ENCODE measurements at regions not wholly inside any gene's neighbourhood (a gene's known extent, or its start where the extent isn't known, plus 50 kb on each side); places are given as distances from the start of the nearest gene placed in this dataset.
"Not testable (repeated sequence)": the region's sequence is repeated elsewhere in the genome, so short reads cannot be mapped to it uniquely, and the experiment has no call there.

- not testable (repeated sequence) for DNase-seq
Measured at GRCh38 chr13:90734497-90734896, 613.0 kb upstream of the MIR17HG start.

- no peak for DNase-seq
Measured at GRCh38 chr13:90738881-90739280, 608.6 kb upstream of the MIR17HG start.

- DNase-seq: no peak
Measured at GRCh38 chr13:90740099-90740498, 607.4 kb upstream of the MIR17HG start.

- no peak for DNase-seq
Measured at GRCh38 chr13:90742381-90742780, 605.1 kb upstream of the MIR17HG start.

DNA sequence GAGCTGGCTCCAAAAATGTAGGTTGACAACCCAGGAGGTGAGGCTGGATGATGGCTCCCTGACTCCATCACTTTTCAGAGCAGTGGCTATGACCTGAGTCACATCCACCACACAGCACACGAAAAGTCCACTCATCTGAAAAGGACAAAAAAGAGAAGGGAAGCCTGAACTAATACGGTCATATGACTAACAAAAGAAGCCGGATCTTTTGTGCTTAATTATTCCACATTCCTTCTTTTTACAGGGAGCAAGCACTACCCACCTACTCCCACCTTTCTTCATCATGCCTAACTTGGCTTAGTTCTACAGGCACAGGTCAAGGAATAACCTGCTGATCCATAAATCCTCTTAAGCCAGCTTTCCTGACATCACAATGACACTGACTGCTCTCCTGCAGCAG lies 601.3 kb upstream of the MIR17HG start:
- no peak for DNase-seq

GRCh38 chr13:90750021-90750420 lies 597.5 kb upstream of the MIR17HG start:
- no peak for DNase-seq

GRCh38 chr13:90751026-90751425 lies 596.5 kb upstream of the MIR17HG start:
- DNase-seq: no peak

DNA sequence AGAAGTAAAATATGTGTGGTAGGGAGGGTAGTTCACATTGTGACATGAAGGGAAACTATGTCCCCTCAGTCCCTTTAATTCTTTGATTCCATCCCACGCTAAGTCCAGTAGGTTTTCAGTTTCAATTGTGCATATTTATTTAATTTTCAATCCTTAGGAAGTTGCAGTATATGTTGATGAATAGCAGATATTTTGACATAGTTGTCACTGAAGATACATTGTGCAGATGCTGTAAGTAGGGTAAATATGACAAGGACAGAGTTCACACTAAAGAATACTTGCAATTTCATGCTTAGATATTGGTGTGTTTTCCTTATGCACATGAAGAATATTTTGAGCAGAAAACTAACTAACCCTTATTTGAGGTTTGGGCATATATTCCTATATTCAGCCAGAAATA lies 595.4 kb upstream of the MIR17HG start:
- no peak for DNase-seq

GRCh38 chr13:90757127-90757680 lies 590.3 kb upstream of the MIR17HG start:
- DNase-seq: no peak

DNA sequence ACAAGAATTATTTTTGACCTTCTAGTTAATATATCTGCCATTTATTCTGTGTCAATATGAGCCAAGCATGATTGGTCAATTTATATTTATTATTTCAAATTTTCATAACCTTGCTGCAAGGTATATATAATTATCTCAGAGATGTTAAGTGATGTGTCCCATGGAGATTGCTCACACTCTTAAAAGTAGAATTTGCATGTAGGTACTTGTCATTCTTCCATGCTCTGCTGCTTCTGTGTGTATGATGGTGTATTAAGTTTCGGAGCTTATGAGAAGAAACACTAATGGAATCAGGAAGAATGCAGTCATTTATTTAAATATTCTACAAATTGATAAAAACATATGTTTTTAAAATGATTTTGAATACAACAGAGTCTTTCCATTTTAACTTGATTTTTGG lies 586.8 kb upstream of the MIR17HG start:
- DNase-seq: no peak

GRCh38 chr13:90763476-90764150 lies 583.9 kb upstream of the MIR17HG start:
- DNase-seq: no peak

DNA sequence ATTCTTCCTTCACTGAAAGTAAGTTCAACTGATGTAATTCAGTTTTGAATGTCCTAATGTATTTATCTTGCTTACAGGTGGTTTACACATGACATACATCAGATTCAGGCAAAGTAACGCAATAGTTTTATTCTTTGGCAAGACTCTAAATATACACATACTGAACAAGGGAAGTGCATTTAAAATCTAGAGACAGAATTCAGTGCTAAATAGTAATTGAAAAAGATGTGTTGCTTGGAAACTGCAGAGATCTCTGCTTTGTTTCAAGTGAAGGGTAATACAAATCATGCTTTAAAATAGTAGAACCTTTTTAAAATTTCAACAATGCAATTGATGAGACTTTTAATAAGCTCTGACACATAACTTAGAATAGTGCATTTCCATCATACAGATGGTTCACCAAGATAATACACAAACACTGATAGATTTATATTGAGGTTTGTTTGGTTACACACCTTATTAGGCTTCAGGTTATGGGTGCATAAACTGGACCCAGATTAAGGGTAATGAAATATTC lies 581.0 kb upstream of the MIR17HG start:
- no peak for DNase-seq

DNA sequence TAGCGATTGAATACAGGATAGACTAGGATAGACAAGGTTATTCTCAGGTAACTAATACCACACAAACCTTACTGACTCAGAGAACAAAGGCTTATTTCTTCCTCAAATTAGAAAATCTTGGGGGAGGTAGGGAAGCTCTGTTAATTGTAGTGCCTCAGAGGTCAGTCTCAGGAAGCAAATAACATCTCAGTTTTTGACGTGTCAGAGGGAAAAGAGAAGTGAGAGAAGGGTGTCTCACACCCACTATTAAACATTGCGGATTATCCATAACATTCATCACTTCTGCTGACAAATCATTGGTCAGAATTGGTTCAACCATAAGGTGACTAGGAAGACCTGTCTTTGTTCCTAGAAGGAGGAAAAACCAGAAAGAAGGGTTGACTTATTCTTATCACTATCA lies 579.4 kb upstream of the MIR17HG start:
- DNase-seq: no peak

DNA sequence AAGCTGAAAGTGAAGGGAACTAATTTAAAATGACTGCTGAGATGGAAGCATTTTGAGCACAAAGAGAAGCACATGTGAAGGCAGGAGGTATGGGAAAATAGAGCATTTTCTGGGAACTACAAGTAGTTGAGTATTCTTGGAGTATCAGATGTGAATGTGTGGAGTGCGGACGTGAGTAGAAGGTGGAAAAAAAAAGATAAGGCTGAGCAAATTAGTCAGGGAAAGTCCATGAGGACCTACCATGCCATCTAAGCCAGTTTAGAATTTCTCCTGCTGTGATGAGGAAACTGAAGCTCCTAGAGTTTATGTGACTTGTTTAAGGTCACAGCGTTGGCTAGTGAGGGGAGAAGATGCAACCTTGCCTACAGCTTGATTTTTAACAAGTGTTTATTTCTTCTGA lies 578.1 kb upstream of the MIR17HG start:
- DNase-seq: no peak

DNA sequence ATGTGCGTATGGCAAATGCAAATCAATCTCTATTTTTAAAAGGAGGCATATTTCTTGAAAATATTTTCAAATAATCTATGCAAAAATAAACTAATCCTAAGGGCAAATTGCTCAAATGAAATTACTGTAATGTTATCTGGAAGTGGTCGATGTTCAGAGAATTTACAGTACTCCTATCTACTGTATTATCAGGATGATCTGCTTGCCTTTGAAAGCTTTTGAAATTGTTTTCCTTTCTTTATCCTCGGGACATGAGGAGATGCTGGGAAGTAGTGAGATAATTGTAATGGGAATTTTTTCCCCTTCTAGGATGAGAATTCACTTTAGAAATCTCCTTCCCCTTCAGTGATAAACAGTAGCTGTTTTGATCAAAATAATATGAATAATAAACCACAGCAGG lies 577.2 kb upstream of the MIR17HG start:
- DNase-seq: no peak

GRCh38 chr13:90773681-90774080 lies 573.8 kb upstream of the MIR17HG start:
- DNase-seq: no peak

- DNase-seq: no peak
Measured at GRCh38 chr13:90776051-90776748, 571.3 kb upstream of the MIR17HG start.

GRCh38 chr13:90783273-90783672 lies 564.2 kb upstream of the MIR17HG start:
- DNase-seq: no peak

GRCh38 chr13:90787007-90787406 lies 560.5 kb upstream of the MIR17HG start:
- DNase-seq: no peak

DNA sequence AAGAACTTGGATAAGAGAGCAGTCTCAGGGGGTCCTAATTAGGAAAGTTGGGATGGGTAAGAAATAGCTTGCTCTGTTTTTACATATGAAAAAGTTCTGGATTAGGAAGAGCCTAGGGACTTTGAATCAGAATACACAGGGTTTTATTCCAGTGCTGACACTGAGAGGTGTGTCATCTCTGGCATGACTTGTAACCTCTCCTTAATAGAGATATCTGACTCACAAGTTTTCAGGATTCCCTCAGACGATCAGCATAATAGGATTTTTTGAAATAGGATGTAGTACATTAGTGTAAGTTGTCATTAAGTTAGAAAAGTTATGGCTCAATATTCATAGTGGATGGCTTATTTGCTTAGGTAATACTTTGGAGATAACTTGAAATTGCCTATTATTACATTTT lies 555.2 kb upstream of the MIR17HG start:
- DNase-seq: no peak

DNA sequence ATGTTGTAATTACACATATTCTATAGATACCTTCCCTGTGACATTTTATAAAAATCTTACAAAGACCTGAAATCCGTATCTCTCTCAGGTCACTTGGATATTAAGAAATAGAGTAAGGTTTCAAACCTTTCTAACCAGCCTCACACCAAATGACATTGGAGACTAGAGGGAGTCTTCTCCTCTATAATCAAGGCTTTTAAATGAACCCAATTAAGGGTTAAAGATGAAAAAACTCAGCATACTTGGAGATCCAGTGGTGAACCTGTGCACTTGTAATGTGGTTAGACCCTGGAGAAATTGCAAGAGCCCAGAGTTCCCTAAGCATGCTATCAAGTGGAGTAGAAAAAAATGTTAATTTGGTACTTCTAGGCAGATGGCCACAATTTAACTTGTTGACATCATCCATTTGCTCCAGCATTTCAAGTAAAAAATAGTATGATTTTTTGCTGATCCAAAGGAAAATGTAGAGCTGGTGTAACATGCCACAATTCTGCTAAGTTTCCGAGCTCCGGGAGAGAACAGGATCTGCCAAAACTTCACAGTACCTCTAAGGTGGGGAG lies 554.1 kb upstream of the MIR17HG start:
- no peak for DNase-seq

GRCh38 chr13:90796474-90796873 lies 551.0 kb upstream of the MIR17HG start:
- DNase-seq: no peak

- no peak for DNase-seq
Measured at GRCh38 chr13:90797335-90797734, 550.2 kb upstream of the MIR17HG start.

DNA sequence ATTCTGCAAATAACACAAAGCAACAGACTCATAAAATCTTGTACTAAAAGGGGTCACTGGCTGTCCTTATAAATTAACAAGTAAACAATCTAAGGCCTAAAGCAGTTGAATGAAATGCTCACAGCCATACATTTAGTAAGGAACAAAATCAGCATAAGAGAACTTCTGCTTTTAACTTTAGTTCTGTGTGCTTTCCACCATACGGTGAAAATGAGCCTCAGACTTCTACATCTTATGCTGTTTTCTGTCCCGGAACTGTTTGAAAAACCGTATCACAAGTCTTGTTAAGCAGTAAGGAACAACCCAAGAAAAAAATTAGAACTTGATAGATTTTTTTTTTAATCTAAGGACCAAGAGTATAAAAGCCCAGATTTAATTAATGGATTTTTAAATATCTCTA lies 549.1 kb upstream of the MIR17HG start:
- DNase-seq: no peak
